Breast epithelium (tissue), 4 donors: ENCODE measurements at regions not wholly inside any gene's neighbourhood (a gene's known extent, or its start where the extent isn't known, plus 50 kb on each side); places are given as distances from the start of the nearest gene placed in this dataset.

Experiments
- DNase-seq, 2 donors: peaks; one replicate each; pipeline ENCODE4 v3.0.0-alpha.2; 2019; ENCODE audit warnings: low spot score in 2 of 2
- H3K27ac ChIP-seq, 2 donors: fragments of 200-600 bp; sonication (generic) in 1 of 2; one replicate each; pipeline ENCODE4 v1.5.1; 2016 to 2019; ENCODE audit warnings: mild to moderate bottlenecking in 1 of 2
- H3K27me3 ChIP-seq, 2 donors: fragments of 200-600 bp; sonication (generic) in 1 of 2; one replicate each; pipeline versions ENCODE4 v1.5.1 to v1.6.0; 2017 to 2019; ENCODE audit warnings: control low read depth in 1 of 2, mild to moderate bottlenecking in 1 of 2
- H3K36me3 ChIP-seq: fragments of 200-600 bp; one replicate; pipeline ENCODE4 v1.5.1; 2019
- H3K4me1 ChIP-seq, 2 donors: fragments of 200-600 bp; sonication (generic); one replicate each; pipeline ENCODE4 v1.5.1; 2016 to 2019; ENCODE audit warnings: control low read depth in 1 of 2
- H3K4me3 ChIP-seq, 3 donors: fragments of 200-600 bp; sonication (generic); 1 replicate in 2 of 3; 2 replicates in 1 of 3; pipeline ENCODE4 v1.5.1; 2016 to 2019; ENCODE audit warnings: mild to moderate bottlenecking in 3 of 3, moderate library complexity in 2 of 3
- H3K9me3 ChIP-seq, 2 donors: fragments of 200-600 bp; sonication (generic) in 1 of 2; one replicate each; pipeline ENCODE4 v1.5.1; 2016 to 2019; ENCODE audit warnings: control low read depth in 1 of 2
- POLR2A ChIP-seq: fragments of 450-650 bp; IDR thresholded peaks from one replicate; pipeline ENCODE4 v1.6.1; 2016; ENCODE audit warnings: antibody characterized with exemption, mild to moderate bottlenecking, moderate library complexity
- POLR2AphosphoS5 ChIP-seq, 3 donors: sonication (generic); formaldehyde crosslinking; IDR thresholded peaks; one replicate each; pipeline ENCODE4 v1.6.1; 2017; ENCODE audit warnings: antibody characterized with exemption in 3 of 3
- intact Hi-C: fragments of 100-400 bp; cut with DNase I; formaldehyde crosslinking; loops from one replicate; pipeline ENCODE4 v1.15.1; 2023; ENCODE audit warnings: low total_unique reads
- TF ChIP-seq, protein P1 (sequence below), 3 donors: fragments of 450-650 bp; IDR thresholded peaks; one replicate each; pipeline ENCODE4 v1.5.1; 2016 to 2017; ENCODE audit warnings: antibody characterized with exemption in 3 of 3, mild to moderate bottlenecking in 3 of 3, moderate library complexity in 3 of 3

DNA sequence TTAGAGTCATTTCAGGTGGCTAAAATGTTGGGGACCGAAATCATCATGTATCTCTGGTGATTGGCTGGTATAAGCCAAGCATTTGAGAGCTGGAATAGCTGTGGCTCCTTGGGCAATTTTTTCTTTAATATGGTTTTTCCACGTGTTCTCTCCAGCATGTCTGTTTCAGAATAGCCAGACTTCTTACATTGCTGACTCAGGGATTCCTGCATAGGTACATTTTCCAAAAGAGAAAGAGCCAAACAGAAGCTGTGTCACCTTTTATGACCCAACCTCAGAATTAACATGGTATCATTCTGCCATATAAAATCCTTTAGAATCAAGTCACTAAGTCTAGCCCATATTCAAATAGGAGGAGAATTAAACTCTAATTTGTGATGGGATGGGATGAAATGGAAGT lies 74.8 kb upstream of the TSLP start:
- no peak for TF ChIP-seq POLR2AphosphoS5 (IDR thresholded peaks at IDR 0.05)
- H3K4me1 ChIP-seq = no peaks in the 10 kb centered on the region

DNA sequence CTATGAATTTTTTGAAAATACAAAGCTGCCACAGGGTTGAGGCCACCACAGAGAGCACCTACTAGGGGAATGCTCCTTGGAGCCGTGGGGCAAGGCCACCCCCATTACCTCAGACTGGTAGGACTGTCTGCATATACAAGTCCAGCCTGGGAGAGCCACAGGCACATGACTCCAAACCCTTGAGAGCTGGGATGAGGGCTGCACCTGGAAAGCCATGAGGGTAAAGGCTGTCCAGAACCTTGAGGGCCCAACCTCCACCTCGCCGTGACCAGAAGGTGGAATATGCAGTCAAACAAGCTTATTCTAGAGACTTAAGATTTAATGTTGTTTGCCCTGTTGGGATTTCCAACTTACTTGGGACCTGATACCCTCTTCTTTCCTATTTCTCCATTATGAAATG lies 69.5 kb upstream of the TSLP start:
- Histone ChIP-seq H3K4me3 (no peak overlapping the region), H3K27ac (no peak overlapping the region), H3K9me3 (no peaks in the 10 kb centered on the region), H3K4me1 (no peaks in the 10 kb centered on the region), H3K27me3 (no peaks in the 10 kb centered on the region), H3K36me3 (no peaks in the 10 kb centered on the region)
- no peak for DNase-seq
- TF ChIP-seq, protein P1, sequence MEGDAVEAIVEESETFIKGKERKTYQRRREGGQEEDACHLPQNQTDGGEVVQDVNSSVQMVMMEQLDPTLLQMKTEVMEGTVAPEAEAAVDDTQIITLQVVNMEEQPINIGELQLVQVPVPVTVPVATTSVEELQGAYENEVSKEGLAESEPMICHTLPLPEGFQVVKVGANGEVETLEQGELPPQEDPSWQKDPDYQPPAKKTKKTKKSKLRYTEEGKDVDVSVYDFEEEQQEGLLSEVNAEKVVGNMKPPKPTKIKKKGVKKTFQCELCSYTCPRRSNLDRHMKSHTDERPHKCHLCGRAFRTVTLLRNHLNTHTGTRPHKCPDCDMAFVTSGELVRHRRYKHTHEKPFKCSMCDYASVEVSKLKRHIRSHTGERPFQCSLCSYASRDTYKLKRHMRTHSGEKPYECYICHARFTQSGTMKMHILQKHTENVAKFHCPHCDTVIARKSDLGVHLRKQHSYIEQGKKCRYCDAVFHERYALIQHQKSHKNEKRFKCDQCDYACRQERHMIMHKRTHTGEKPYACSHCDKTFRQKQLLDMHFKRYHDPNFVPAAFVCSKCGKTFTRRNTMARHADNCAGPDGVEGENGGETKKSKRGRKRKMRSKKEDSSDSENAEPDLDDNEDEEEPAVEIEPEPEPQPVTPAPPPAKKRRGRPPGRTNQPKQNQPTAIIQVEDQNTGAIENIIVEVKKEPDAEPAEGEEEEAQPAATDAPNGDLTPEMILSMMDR (IDR thresholded peaks at IDR 0.05) = no peak
- TF ChIP-seq POLR2AphosphoS5 (IDR thresholded peaks at IDR 0.05) = no peak
- TF ChIP-seq POLR2A = no peak
- intact Hi-C loops = no loop called here

More for the DNA sequence above, 74.8 kb upstream of the TSLP start:
- no peak for DNase-seq
- Histone ChIP-seq H3K9me3 (no peaks in the 10 kb centered on the region), H3K36me3 (no peaks in the 10 kb centered on the region), H3K27ac (no peak overlapping the region), H3K27me3 (no peaks in the 10 kb centered on the region), H3K4me3 (no peak overlapping the region)
- intact Hi-C loops = no loop called here

DNA sequence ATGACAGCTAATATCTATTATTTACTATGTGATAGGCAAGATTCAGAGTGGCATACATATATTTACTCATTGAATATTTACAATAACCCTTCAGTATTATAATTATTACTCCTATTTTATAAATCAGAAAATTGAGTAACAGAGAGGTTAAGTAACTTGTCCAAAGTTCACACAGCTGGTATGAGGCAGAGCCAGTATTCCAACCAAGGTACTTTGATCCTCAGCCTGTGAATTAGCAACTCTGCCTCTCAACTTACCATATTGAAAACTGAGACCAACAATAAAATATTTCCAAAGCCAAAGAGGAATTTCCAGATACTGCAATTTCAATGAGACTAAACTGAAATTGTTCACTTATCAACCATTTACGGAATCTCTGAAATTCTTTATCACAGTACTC lies 67.9 kb upstream of the TSLP start:
- DNase-seq = no peak
- H3K27me3 ChIP-seq = no peaks in the 10 kb centered on the region
- no peaks in the 10 kb centered on the region for H3K9me3 ChIP-seq
- intact Hi-C loops = no loop called here
- TF ChIP-seq POLR2AphosphoS5 (IDR thresholded peaks at IDR 0.05) (no peak), POLR2A (no peak)
- TF ChIP-seq, protein P1 (IDR thresholded peaks at IDR 0.05) = no peak
- no peak overlapping the region for H3K4me3 ChIP-seq
- no peak overlapping the region for H3K27ac ChIP-seq
- no peaks in the 10 kb centered on the region for H3K36me3 ChIP-seq
- no peaks in the 10 kb centered on the region for H3K4me1 ChIP-seq

DNA sequence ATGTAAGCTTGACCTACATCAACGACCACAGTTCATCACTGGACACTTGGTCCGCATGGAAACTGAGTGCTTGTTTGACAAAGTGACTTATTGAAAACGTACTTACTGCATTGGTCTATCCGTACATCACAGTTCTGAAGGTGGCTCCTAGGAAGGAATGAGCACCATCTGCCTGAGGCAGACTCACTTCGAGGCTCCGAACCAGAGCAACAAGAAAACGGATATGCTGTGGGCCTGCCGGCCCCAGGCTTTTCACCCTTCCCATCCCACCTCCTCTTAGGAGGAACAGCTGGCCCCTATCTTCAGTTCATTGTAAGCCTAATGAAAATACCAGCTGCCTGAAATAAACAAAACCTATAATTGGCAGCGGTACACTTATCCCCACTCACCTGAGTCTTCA lies 67.2 kb upstream of the TSLP start:
- DNase-seq = no peak
- Histone ChIP-seq H3K27me3 (no peaks in the 10 kb centered on the region), H3K4me3 (no peak overlapping the region), H3K27ac (no peak overlapping the region), H3K4me1 (no peaks in the 10 kb centered on the region), H3K36me3 (no peaks in the 10 kb centered on the region), H3K9me3 (no peaks in the 10 kb centered on the region)
- no peak for TF ChIP-seq POLR2AphosphoS5 (IDR thresholded peaks at IDR 0.05)
- TF ChIP-seq, protein P1 (IDR thresholded peaks at IDR 0.05) = no peak
- no peak for TF ChIP-seq POLR2A
- intact Hi-C loops = no loop called here

DNA sequence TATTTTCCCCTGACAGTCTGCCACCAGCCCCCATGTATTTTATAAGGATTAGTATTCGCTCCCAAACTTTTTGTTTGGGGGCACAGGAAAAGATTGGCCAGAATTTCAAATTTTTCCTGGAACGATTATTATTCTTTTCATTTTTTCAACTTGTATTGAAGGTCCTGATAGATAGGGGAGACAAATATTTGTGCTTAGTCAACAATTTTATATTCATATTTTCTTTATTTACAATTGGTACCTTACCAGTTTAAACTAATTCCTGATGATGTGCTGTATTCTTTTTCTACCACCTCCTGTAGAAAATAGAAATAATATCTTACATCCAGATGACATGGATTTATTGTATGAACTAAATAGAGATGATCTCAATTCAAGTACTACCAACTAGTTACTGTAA lies 60.7 kb upstream of the TSLP start:
- DNase-seq = no peak
- TF ChIP-seq, protein P1 (IDR thresholded peaks at IDR 0.05) = no peak
- TF ChIP-seq POLR2A = no peak
- no peak for TF ChIP-seq POLR2AphosphoS5 (IDR thresholded peaks at IDR 0.05)
- H3K4me3 ChIP-seq = no peak overlapping the region
- no peaks in the 10 kb centered on the region for H3K27me3 ChIP-seq
- intact Hi-C loops = no loop called here
- H3K27ac ChIP-seq = no peak overlapping the region
- no peaks in the 10 kb centered on the region for H3K9me3 ChIP-seq
- no peaks in the 10 kb centered on the region for H3K36me3 ChIP-seq
- no peaks in the 10 kb centered on the region for H3K4me1 ChIP-seq

DNA sequence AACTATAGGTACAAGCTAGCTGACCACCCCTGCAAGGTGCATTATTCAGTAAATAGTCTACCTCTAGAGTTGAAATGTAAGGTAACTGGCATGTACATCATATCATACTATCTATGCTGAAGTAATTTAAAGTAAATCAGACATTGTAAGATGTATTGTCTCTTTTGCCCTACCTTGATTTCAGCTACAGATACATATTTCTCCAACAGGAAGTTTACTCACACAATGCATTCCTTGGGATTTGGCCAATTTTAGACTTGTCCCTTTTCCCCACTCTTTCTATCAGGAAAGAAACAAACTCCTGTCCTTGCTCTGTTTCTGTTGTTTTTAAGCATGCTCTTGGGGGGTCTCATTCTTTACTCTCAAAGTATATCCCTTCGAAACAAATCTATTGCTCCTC lies 58.5 kb upstream of the TSLP start:
- DNase-seq = no peak
- TF ChIP-seq POLR2A (no peak), POLR2AphosphoS5 (IDR thresholded peaks at IDR 0.05) (no peak)
- TF ChIP-seq, protein P1 (IDR thresholded peaks at IDR 0.05) = no peak
- Histone ChIP-seq H3K27ac (no peak overlapping the region), H3K4me3 (no peak overlapping the region), H3K4me1 (no peaks in the 10 kb centered on the region), H3K36me3 (no peaks in the 10 kb centered on the region), H3K9me3 (no peaks in the 10 kb centered on the region), H3K27me3 (no peaks in the 10 kb centered on the region)
- intact Hi-C loops = no loop called here
